ENCODE measurements at regions not wholly inside any gene's neighbourhood (a gene's known extent, or its start where the extent isn't known, plus 50 kb on each side); places are given as distances from the start of the nearest gene placed in this dataset.

GRCh38 chr1:208601561-208601960 is 357.4 kb upstream of the PLXNA2 start:
- no peak for TF ChIP-seq CTCF (IDR thresholded peaks at IDR 0.05)
- TF ChIP-seq POLR2A (IDR thresholded peaks at IDR 0.05), result no peak
- TF ChIP-seq EP300 (IDR thresholded peaks at IDR 0.05), result no peak
- TF ChIP-seq POLR2AphosphoS5 (IDR thresholded peaks at IDR 0.05), result no peak

Data from sigmoid colon (tissue), 4 donors.